Choroid plexus epithelial cell (primary cell): ENCODE measurements at regions not wholly inside any gene's neighbourhood (a gene's known extent, or its start where the extent isn't known, plus 50 kb on each side); places are given as distances from the start of the nearest gene placed in this dataset.

ENCODE experiments used
- DNase-seq: peaks from one replicate; pipeline ENCODE4 v3.0.0-alpha.2; 2010; ENCODE audit warnings: low read depth
- H3K4me3 ChIP-seq: 2 replicates; pipeline ENCODE4 v1.5.1; 2011; ENCODE audit warnings: low read depth, mild to moderate bottlenecking, control low read depth, low read length, moderate library complexity
- TF ChIP-seq, protein P1 (sequence below): conservative IDR thresholded peaks from 2 replicates; pipeline ENCODE4 v1.5.1; 2011; ENCODE audit warnings: low read depth, mild to moderate bottlenecking, control low read depth, inconsistent platforms, low read length, moderate library complexity

DNA sequence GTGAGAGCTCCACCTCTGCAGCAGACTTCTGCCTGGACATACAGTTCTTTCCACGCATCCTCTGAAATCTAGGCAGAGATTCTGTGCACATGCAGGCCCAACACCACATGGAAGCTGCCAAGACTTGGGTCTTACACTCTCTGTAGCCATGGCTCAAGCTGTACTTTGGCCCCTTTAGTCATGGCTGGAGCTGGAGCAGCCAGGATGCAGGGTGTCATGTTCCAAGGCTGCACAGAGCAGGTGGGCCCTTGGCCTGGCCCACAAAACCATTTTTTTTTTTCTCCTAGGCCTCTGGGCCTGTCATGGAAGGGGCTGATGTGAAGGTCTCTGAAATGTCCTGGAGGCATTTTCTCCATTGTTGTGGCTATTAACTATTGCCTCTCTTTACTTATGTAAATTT is 990.5 kb upstream of the ADGRL3 start:
- TF ChIP-seq, protein P1, sequence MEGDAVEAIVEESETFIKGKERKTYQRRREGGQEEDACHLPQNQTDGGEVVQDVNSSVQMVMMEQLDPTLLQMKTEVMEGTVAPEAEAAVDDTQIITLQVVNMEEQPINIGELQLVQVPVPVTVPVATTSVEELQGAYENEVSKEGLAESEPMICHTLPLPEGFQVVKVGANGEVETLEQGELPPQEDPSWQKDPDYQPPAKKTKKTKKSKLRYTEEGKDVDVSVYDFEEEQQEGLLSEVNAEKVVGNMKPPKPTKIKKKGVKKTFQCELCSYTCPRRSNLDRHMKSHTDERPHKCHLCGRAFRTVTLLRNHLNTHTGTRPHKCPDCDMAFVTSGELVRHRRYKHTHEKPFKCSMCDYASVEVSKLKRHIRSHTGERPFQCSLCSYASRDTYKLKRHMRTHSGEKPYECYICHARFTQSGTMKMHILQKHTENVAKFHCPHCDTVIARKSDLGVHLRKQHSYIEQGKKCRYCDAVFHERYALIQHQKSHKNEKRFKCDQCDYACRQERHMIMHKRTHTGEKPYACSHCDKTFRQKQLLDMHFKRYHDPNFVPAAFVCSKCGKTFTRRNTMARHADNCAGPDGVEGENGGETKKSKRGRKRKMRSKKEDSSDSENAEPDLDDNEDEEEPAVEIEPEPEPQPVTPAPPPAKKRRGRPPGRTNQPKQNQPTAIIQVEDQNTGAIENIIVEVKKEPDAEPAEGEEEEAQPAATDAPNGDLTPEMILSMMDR = no peak
- DNase-seq = no peak
- H3K4me3 ChIP-seq = no peak overlapping the region

DNA sequence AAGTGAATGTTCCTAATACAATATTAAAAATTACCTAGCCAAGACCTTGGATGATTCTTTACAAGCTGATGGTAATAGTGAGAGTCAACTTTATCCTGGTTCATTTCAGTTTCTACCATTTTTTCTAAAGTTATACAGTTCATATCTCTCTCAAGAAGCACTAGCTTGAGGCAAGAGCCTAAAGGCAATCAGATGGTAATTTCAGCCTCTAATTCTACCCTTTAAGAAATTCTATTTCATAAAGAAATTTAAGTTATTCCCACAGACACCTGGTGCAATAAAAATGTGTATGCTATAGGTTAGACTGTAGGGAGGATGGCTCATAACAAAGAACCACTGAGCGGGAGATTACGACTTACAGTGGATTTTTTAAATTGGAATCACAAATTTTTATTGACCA is 984.2 kb upstream of the ADGRL3 start:
- DNase-seq = no peak
- TF ChIP-seq, protein P1 = no peak
- no peak overlapping the region for H3K4me3 ChIP-seq

DNA sequence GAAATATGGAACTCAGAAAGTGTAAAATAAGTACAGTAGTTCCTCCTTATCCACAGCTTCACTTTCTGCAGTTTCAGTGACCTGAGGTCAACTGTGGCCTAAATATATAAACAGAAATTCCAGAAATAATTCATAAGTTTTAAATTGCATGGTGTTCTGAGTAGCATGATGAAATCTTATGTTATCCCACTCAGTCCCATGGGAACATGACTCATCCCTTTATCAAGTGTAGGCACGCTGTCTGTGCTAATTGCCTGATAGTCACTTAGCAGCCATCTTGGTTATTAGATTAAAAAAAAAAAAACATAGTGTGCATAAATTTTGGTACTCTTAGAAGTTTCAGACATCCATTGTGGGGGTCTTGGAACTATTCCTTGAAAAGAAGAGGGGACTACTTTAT is 983.4 kb upstream of the ADGRL3 start:
- no peak overlapping the region for H3K4me3 ChIP-seq
- peak; percentile 86 for DNase-seq
- TF ChIP-seq, protein P1 = no peak

DNA sequence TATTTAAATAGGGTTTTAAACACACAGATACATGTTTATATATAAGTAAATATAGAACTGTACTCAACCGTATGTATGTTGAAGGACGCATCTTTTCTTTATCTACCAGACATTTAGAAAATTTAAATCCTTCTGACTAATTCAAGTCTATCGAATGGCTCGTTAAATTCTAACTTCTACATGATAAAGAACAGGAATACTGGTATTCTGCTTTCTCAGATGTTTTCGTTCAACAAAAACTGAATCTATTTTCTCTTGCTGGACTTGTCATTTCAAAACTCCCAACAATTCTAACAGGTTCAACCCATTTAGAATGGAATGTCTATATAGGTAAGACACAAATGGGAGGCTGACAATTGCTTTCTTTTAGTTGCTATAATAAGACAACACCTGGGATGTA is 978.3 kb upstream of the ADGRL3 start:
- TF ChIP-seq, protein P1 = no peak
- H3K4me3 ChIP-seq = no peak overlapping the region
- no peak for DNase-seq

DNA sequence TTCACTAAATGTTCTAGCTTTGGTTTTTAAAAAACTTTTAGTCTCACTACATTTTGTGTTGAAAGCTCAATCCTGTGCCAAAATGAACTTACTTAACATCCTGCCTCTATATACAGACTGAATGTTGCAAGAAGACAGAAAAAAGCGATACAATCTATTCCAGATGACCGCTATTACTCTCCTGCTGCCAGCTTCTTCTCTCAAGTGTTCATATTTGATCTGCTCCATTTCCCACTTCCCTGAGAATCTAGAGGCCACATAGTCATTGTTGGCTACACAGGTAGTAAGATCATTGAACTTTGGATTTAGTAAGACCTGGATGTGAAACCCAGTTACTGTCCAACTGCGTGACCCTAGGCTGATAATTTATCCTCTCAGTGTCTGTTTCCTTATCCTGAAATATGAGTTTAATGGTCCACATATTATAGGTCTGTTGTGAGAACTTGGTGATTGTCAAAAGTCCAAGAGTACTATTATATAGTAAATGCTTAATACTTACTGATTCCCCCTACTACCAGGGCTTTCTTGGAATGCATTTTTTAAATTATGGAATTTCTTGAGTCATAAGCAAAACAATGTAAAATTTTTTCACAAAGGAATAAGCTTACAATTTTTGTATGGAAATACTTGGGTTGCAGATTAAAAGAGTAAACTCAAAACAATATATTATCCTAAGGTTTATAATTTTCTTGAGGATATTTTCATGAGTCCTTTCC is 976.8 kb upstream of the ADGRL3 start:
- DNase-seq = peak; percentile 59
- no peak overlapping the region for H3K4me3 ChIP-seq
- TF ChIP-seq, protein P1 = no peak

DNA sequence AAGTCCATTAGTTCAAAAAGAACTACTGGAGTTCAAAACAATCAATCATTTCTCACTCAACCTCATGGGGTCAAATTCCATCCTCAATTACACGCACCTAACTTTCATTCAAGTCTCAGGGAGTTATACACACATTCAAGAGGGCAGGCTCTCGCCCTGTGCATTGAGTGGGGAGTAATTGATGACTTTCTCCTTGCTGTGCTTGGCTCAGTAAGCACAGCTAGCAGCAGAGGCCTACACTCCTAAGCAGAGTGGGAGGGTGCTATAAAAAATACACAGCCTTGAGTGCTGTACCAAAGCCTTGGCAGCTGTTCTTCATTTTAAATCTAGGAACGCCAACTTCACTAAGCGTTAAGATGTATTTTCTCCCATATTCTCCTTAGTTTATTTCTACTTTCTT is 958.3 kb upstream of the ADGRL3 start:
- DNase-seq = no peak
- no peak overlapping the region for H3K4me3 ChIP-seq
- TF ChIP-seq, protein P1 = no peak

DNA sequence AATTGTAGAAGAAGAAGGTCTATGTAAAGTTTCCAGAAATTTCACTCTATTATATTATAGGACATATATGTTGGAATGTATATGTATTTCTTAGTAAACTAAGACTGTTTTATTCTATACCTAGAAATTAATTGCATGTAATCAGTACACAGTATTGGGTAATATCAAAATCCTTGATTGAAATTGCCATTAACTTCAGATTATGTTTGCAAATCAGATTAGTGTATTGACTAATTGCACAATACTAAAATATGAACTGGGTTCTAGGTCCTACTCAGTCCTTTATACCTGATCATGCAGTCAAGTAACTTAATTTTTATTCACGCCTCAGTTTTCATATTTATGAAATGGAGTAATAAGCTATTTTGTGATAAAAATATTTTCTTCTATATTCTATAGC is 950.3 kb upstream of the ADGRL3 start:
- no peak overlapping the region for H3K4me3 ChIP-seq
- no peak for DNase-seq
- TF ChIP-seq, protein P1 = no peak
